ENCODE measurements at regions not wholly inside any gene's neighbourhood (a gene's known extent, or its start where the extent isn't known, plus 50 kb on each side); places are given as distances from the start of the nearest gene placed in this dataset.

DNA sequence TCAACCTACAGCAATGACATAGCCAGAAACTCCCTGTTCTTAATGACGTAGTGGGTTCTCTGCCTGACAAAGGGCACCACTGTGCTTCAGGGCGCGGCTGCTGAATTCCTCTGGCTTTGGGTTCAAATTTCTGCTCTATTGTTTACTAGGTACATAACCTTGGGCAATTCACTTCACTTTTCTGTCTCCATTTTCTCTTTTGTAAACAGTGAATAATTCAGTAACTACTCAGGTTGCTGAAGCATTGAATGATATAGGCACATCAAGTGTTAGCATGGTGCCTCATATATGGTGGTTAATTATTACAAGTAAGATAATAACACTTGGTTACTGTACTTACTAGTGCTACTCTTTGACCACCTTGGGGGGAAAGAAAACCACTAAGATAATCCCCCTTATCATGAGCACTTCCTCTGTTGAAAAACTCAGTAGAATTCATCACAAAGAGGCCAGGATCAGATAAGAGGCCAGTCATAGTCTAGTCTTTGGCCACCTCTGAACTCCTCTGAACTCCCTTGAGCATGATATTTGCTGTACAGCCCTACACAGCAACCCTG, 92.0 kb upstream of the AHR start:
- no peak for ATAC-seq
- no peak for TF ChIP-seq OSR1 (CRISPR knock-in tag; IDR thresholded peaks at IDR 0.05)
- TF ChIP-seq PPARA (CRISPR knock-in tag; IDR thresholded peaks at IDR 0.05; ENCODE audit: borderline replicate concordance): no peak
- no peak for TF ChIP-seq TOX (CRISPR knock-in tag; IDR thresholded peaks at IDR 0.05; ENCODE audit: borderline replicate concordance)
- TF ChIP-seq ARNTL (CRISPR knock-in tag; IDR thresholded peaks at IDR 0.05; ENCODE audit: borderline replicate concordance, low read depth): no peak
- TF ChIP-seq RARB (CRISPR knock-in tag; IDR thresholded peaks at IDR 0.05): no peak
- no peak for TF ChIP-seq ZFP30 (CRISPR knock-in tag; IDR thresholded peaks at IDR 0.05)
- TF ChIP-seq PATZ1 (CRISPR knock-in tag; IDR thresholded peaks at IDR 0.05; ENCODE audit: borderline replicate concordance): no peak
- TF ChIP-seq ZC3H10 (CRISPR knock-in tag; IDR thresholded peaks at IDR 0.05): no peak
- no peak for TF ChIP-seq ESRRG (CRISPR knock-in tag; IDR thresholded peaks at IDR 0.05)
- no peak for TF ChIP-seq BACH2 (CRISPR knock-in tag; IDR thresholded peaks at IDR 0.05; ENCODE audit: borderline replicate concordance)
- TF ChIP-seq TSHZ2 (CRISPR knock-in tag; IDR thresholded peaks at IDR 0.05): no peak
- no peak for TF ChIP-seq GLIS3 (CRISPR knock-in tag; IDR thresholded peaks at IDR 0.05)
- no peak for TF ChIP-seq ZNF565 (CRISPR knock-in tag; conservative IDR thresholded peaks at IDR 0.05; ENCODE audit: low read depth)
- TF ChIP-seq, protein P1, sequence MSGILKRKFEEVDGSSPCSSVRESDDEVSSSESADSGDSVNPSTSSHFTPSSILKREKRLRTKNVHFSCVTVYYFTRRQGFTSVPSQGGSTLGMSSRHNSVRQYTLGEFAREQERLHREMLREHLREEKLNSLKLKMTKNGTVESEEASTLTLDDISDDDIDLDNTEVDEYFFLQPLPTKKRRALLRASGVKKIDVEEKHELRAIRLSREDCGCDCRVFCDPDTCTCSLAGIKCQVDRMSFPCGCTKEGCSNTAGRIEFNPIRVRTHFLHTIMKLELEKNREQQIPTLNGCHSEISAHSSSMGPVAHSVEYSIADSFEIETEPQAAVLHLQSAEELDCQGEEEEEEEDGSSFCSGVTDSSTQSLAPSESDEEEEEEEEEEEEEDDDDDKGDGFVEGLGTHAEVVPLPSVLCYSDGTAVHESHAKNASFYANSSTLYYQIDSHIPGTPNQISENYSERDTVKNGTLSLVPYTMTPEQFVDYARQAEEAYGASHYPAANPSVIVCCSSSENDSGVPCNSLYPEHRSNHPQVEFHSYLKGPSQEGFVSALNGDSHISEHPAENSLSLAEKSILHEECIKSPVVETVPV (CRISPR knock-in tag; IDR thresholded peaks at IDR 0.05): no peak
- TF ChIP-seq ZFP3 (CRISPR knock-in tag; IDR thresholded peaks at IDR 0.05): no peak
- no peak for TF ChIP-seq CSDC2 (CRISPR knock-in tag; IDR thresholded peaks at IDR 0.05)
- no peak for TF ChIP-seq POU6F1 (CRISPR knock-in tag; IDR thresholded peaks at IDR 0.05; ENCODE audit: borderline replicate concordance, low read depth)
- no peak for TF ChIP-seq ZNF8 (CRISPR knock-in tag; IDR thresholded peaks at IDR 0.05)
- TF ChIP-seq ZNF70 (CRISPR knock-in tag; IDR thresholded peaks at IDR 0.05): no peak
- no peak for TF ChIP-seq TCF4 (CRISPR knock-in tag; IDR thresholded peaks at IDR 0.05; ENCODE audit: borderline replicate concordance)

GRCh38 chr7:17207220-17207619, 91.2 kb upstream of the AHR start:
- no peak for TF ChIP-seq RARB (CRISPR knock-in tag; IDR thresholded peaks at IDR 0.05)
- TF ChIP-seq CSDC2 (CRISPR knock-in tag; IDR thresholded peaks at IDR 0.05): no peak
- no peak for TF ChIP-seq ZNF565 (CRISPR knock-in tag; conservative IDR thresholded peaks at IDR 0.05; ENCODE audit: low read depth)
- no peak for TF ChIP-seq PATZ1 (CRISPR knock-in tag; IDR thresholded peaks at IDR 0.05; ENCODE audit: borderline replicate concordance)
- no peak for TF ChIP-seq TCF4 (CRISPR knock-in tag; IDR thresholded peaks at IDR 0.05; ENCODE audit: borderline replicate concordance)
- no peak for TF ChIP-seq POU6F1 (CRISPR knock-in tag; IDR thresholded peaks at IDR 0.05; ENCODE audit: borderline replicate concordance, low read depth)
- no peak for TF ChIP-seq GLIS3 (CRISPR knock-in tag; IDR thresholded peaks at IDR 0.05)
- TF ChIP-seq, protein P2, sequence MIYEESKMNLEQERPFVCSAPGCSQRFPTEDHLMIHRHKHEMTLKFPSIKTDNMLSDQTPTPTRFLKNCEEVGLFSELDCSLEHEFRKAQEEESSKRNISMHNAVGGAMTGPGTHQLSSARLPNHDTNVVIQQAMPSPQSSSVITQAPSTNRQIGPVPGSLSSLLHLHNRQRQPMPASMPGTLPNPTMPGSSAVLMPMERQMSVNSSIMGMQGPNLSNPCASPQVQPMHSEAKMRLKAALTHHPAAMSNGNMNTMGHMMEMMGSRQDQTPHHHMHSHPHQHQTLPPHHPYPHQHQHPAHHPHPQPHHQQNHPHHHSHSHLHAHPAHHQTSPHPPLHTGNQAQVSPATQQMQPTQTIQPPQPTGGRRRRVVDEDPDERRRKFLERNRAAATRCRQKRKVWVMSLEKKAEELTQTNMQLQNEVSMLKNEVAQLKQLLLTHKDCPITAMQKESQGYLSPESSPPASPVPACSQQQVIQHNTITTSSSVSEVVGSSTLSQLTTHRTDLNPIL (CRISPR knock-in tag; IDR thresholded peaks at IDR 0.05; ENCODE audit: low read depth): no peak
- no peak for TF ChIP-seq TOX (CRISPR knock-in tag; IDR thresholded peaks at IDR 0.05; ENCODE audit: borderline replicate concordance)
- TF ChIP-seq ZC3H10 (CRISPR knock-in tag; IDR thresholded peaks at IDR 0.05): no peak
- TF ChIP-seq ESRRG (CRISPR knock-in tag; IDR thresholded peaks at IDR 0.05): no peak
- no peak for TF ChIP-seq ZNF8 (CRISPR knock-in tag; IDR thresholded peaks at IDR 0.05)
- no peak for TF ChIP-seq ZFP3 (CRISPR knock-in tag; IDR thresholded peaks at IDR 0.05)
- TF ChIP-seq ZNF70 (CRISPR knock-in tag; IDR thresholded peaks at IDR 0.05): no peak
- no peak for TF ChIP-seq PPARA (CRISPR knock-in tag; IDR thresholded peaks at IDR 0.05; ENCODE audit: borderline replicate concordance)
- no peak for TF ChIP-seq BACH2 (CRISPR knock-in tag; IDR thresholded peaks at IDR 0.05; ENCODE audit: borderline replicate concordance)
- ATAC-seq: no peak

Measured in SK-N-SH treated with all-trans-retinoic acid at 6 μM for 48 hours (cell line).